ENCODE measurements at regions not wholly inside any gene's neighbourhood (a gene's known extent, or its start where the extent isn't known, plus 50 kb on each side); places are given as distances from the start of the nearest gene placed in this dataset.
"Not testable (repeated sequence)": the region's sequence is repeated elsewhere in the genome, so short reads cannot be mapped to it uniquely, and the experiment has no call there.

GRCh38 chr3:91348064-91348463 is 2240.6 kb downstream of the EPHA3 start:
- not testable (repeated sequence) for H4K20me1 ChIP-seq (replicated peaks; ENCODE audit: insufficient read depth); H3K27ac Mint-ChIP-seq; H3K79me2 ChIP-seq (replicated peaks; ENCODE audit: insufficient read depth); H3K27ac ChIP-seq (ENCODE audit: low read depth); H3K4me3 ChIP-seq; H3K27me3 ChIP-seq (ENCODE audit: insufficient read depth); H3K9me2 ChIP-seq (ENCODE audit: insufficient read depth); H3K4me3 Mint-ChIP-seq; H3K27me3 Mint-ChIP-seq (ENCODE audit: insufficient read depth, low read depth, poor library complexity); H3K36me3 ChIP-seq (ENCODE audit: insufficient read depth); H3K4me1 Mint-ChIP-seq; H3K4me2 ChIP-seq; H2AFZ ChIP-seq; H3K4me1 ChIP-seq (ENCODE audit: insufficient read depth); H3F3A ChIP-seq (replicated peaks; ENCODE audit: low read depth)
- ATAC-seq, result peak; percentile 62
- peak; percentile 2 for DNase-seq (ENCODE audit: low spot score)
- TF ChIP-seq CTCF (conservative IDR thresholded peaks at IDR 0.05; ENCODE audit: low read depth in 2 of 2), result peak in 1 of 2 experiments; percentile 25; a peak in 2 of 4 replicates
- Mint-ChIP-seq H3K9me3 (peaks cover 83% of the 10 kb centered on the region), H3K36me3 (ENCODE audit: low read depth) (peaks cover 22% of the 10 kb centered on the region)

GRCh38 chr3:91349072-91349471 is 2241.7 kb downstream of the EPHA3 start:
- peaks cover 80% of the 10 kb centered on the region for H3K9me3 Mint-ChIP-seq
- not testable (repeated sequence) for H3K4me3 ChIP-seq, ATAC-seq

GRCh38 chr3:91352161-91352560 is 2244.7 kb downstream of the EPHA3 start:
- not testable (repeated sequence) for H3K27me3 Mint-ChIP-seq (ENCODE audit: insufficient read depth, low read depth, poor library complexity); H3K4me3 Mint-ChIP-seq; H3K4me2 ChIP-seq; H4K20me1 ChIP-seq (replicated peaks; ENCODE audit: insufficient read depth); H2AFZ ChIP-seq; H3K79me2 ChIP-seq (replicated peaks; ENCODE audit: insufficient read depth); H3K27ac Mint-ChIP-seq; H3K27me3 ChIP-seq (ENCODE audit: insufficient read depth); H3K36me3 ChIP-seq (ENCODE audit: insufficient read depth); H3K4me1 ChIP-seq (ENCODE audit: insufficient read depth); H3K4me3 ChIP-seq; ATAC-seq; H3K27ac ChIP-seq (ENCODE audit: low read depth); H3K9me2 ChIP-seq (ENCODE audit: insufficient read depth); DNase-seq (ENCODE audit: low spot score); H3F3A ChIP-seq (replicated peaks; ENCODE audit: low read depth); H3K4me1 Mint-ChIP-seq
- Mint-ChIP-seq H3K9me3 (peaks cover 77% of the 10 kb centered on the region), H3K36me3 (ENCODE audit: low read depth) (peaks cover 19% of the 10 kb centered on the region)

More at GRCh38 chr3:91349072-91349471, 2241.7 kb downstream of the EPHA3 start:
- not testable (repeated sequence) for H3K27ac ChIP-seq (ENCODE audit: low read depth); H3K4me1 Mint-ChIP-seq; H3K9me2 ChIP-seq (ENCODE audit: insufficient read depth); H3K27ac Mint-ChIP-seq; H2AFZ ChIP-seq; H3K27me3 Mint-ChIP-seq (ENCODE audit: insufficient read depth, low read depth, poor library complexity); DNase-seq (ENCODE audit: low spot score); H3K4me2 ChIP-seq; H4K20me1 ChIP-seq (replicated peaks; ENCODE audit: insufficient read depth); H3F3A ChIP-seq (replicated peaks; ENCODE audit: low read depth); H3K36me3 ChIP-seq (ENCODE audit: insufficient read depth); H3K4me3 Mint-ChIP-seq; H3K79me2 ChIP-seq (replicated peaks; ENCODE audit: insufficient read depth); H3K27me3 ChIP-seq (ENCODE audit: insufficient read depth); H3K4me1 ChIP-seq (ENCODE audit: insufficient read depth)
- H3K36me3 Mint-ChIP-seq (ENCODE audit: low read depth), result peaks cover 20% of the 10 kb centered on the region

GRCh38 chr3:91359278-91359677 is 2251.9 kb downstream of the EPHA3 start:
- not testable (repeated sequence) for H2AFZ ChIP-seq; H3K9me2 ChIP-seq (ENCODE audit: insufficient read depth); H3K4me2 ChIP-seq; H3K27me3 ChIP-seq (ENCODE audit: insufficient read depth); DNase-seq (ENCODE audit: low spot score); H3K27ac Mint-ChIP-seq; H3K36me3 ChIP-seq (ENCODE audit: insufficient read depth); H3K4me3 Mint-ChIP-seq; H3K4me1 ChIP-seq (ENCODE audit: insufficient read depth); H4K20me1 ChIP-seq (replicated peaks; ENCODE audit: insufficient read depth); ATAC-seq; H3F3A ChIP-seq (replicated peaks; ENCODE audit: low read depth); H3K79me2 ChIP-seq (replicated peaks; ENCODE audit: insufficient read depth); H3K27ac ChIP-seq (ENCODE audit: low read depth); H3K4me1 Mint-ChIP-seq; H3K4me3 ChIP-seq; H3K27me3 Mint-ChIP-seq (ENCODE audit: insufficient read depth, low read depth, poor library complexity)
- peaks cover 82% of the 10 kb centered on the region for H3K9me3 Mint-ChIP-seq
- peaks cover 21% of the 10 kb centered on the region for H3K36me3 Mint-ChIP-seq (ENCODE audit: low read depth)

GRCh38 chr3:91383100-91383894 is 2275.9 kb downstream of the EPHA3 start:
- not testable (repeated sequence) for H3K27ac Mint-ChIP-seq; H3K27me3 Mint-ChIP-seq (ENCODE audit: insufficient read depth, low read depth, poor library complexity); H3K4me2 ChIP-seq; ATAC-seq; H3K27ac ChIP-seq (ENCODE audit: low read depth); DNase-seq (ENCODE audit: low spot score); H3K79me2 ChIP-seq (replicated peaks; ENCODE audit: insufficient read depth); H3K4me3 Mint-ChIP-seq; H3K4me3 ChIP-seq; H3K4me1 Mint-ChIP-seq; H3K4me1 ChIP-seq (ENCODE audit: insufficient read depth); H4K20me1 ChIP-seq (replicated peaks; ENCODE audit: insufficient read depth); H3F3A ChIP-seq (replicated peaks; ENCODE audit: low read depth); H3K27me3 ChIP-seq (ENCODE audit: insufficient read depth); H3K9me2 ChIP-seq (ENCODE audit: insufficient read depth); H3K36me3 ChIP-seq (ENCODE audit: insufficient read depth); H2AFZ ChIP-seq
- peaks cover 25% of the 10 kb centered on the region; the same call in 2 of the 3 replicates for H3K36me3 Mint-ChIP-seq (ENCODE audit: low read depth)
- peaks cover 72% of the 10 kb centered on the region for H3K9me3 Mint-ChIP-seq

GRCh38 chr3:91403938-91404337 is 2296.5 kb downstream of the EPHA3 start:
- not testable (repeated sequence) for H4K20me1 ChIP-seq (replicated peaks; ENCODE audit: insufficient read depth); H3K36me3 ChIP-seq (ENCODE audit: insufficient read depth); H3F3A ChIP-seq (replicated peaks; ENCODE audit: low read depth); H3K4me3 Mint-ChIP-seq; ATAC-seq; H3K27ac ChIP-seq (ENCODE audit: low read depth); H2AFZ ChIP-seq; H3K4me1 ChIP-seq (ENCODE audit: insufficient read depth); H3K27ac Mint-ChIP-seq; H3K4me2 ChIP-seq; H3K4me1 Mint-ChIP-seq; H3K9me2 ChIP-seq (ENCODE audit: insufficient read depth); H3K79me2 ChIP-seq (replicated peaks; ENCODE audit: insufficient read depth); H3K27me3 ChIP-seq (ENCODE audit: insufficient read depth); H3K27me3 Mint-ChIP-seq (ENCODE audit: insufficient read depth, low read depth, poor library complexity); H3K4me3 ChIP-seq
- H3K9me3 Mint-ChIP-seq, result peaks cover 67% of the 10 kb centered on the region
- H3K36me3 Mint-ChIP-seq (ENCODE audit: low read depth), result peaks cover 14% of the 10 kb centered on the region; the same call in 2 of the 3 replicates
- peak; percentile 0 for DNase-seq (ENCODE audit: low spot score)

All from GM23338 (cell line).